Lung (tissue), 11 donors: ENCODE measurements at regions not wholly inside any gene's neighbourhood (a gene's known extent, or its start where the extent isn't known, plus 50 kb on each side); places are given as distances from the start of the nearest gene placed in this dataset.

ENCODE experiments used
- ATAC-seq: fragments of 200-7000 bp; cut with Tn5 transposase; one replicate; pipeline ENCODE4 v1.9.1; 2020; ENCODE audit warnings: moderate number of reproducible peaks; ENCODE audit not compliant: insufficient read depth, low FRiP score
- DNase-seq, 3 donors: peaks; one replicate each; pipeline ENCODE4 v3.0.0-alpha.2; 2013 to 2017
- H3K27ac ChIP-seq, 2 donors: one replicate each; pipeline ENCODE4 v1.5.1; 2013; ENCODE audit warnings: mild to moderate bottlenecking in 2 of 2, moderate library complexity in 2 of 2, control low read depth in 1 of 2, inconsistent platforms in 1 of 2, low read depth in 1 of 2, low read length in 1 of 2
- H3K27me3 ChIP-seq, 3 donors: one replicate each; pipeline ENCODE4 v1.5.1; 2013; ENCODE audit warnings: low read length in 2 of 3; ENCODE audit not compliant: control insufficient read depth in 3 of 3, insufficient read depth in 3 of 3
- H3K36me3 ChIP-seq, 4 donors: one replicate each; pipeline ENCODE4 v1.5.1; 2013; ENCODE audit warnings: low read length in 4 of 4, mild to moderate bottlenecking in 1 of 4, moderate library complexity in 1 of 4; ENCODE audit not compliant: control insufficient read depth in 4 of 4, insufficient read depth in 4 of 4
- H3K4me1 ChIP-seq, 5 donors: one replicate each; pipeline ENCODE4 v1.5.1; 2013; ENCODE audit warnings: low read length in 5 of 5, mild to moderate bottlenecking in 2 of 5, moderate library complexity in 1 of 5; ENCODE audit not compliant: control insufficient read depth in 5 of 5, insufficient read depth in 5 of 5
- H3K4me3 ChIP-seq: one replicate; pipeline ENCODE4 v1.5.1; 2013; ENCODE audit warnings: mild to moderate bottlenecking, control low read depth, moderate library complexity
- H3K9ac ChIP-seq, 2 donors: one replicate each; pipeline ENCODE4 v1.5.1; 2013; ENCODE audit warnings: low read length in 2 of 2, control low read depth in 1 of 2; ENCODE audit not compliant: insufficient read depth in 1 of 2
- H3K9me3 ChIP-seq, 4 donors: one replicate each; pipeline ENCODE4 v1.5.1; 2013; ENCODE audit warnings: low read length in 3 of 4, mild to moderate bottlenecking in 1 of 4, moderate library complexity in 1 of 4; ENCODE audit not compliant: control insufficient read depth in 4 of 4, insufficient read depth in 3 of 4
- CTCF ChIP-seq: IDR thresholded peaks from 2 replicates; pipeline ENCODE4 v1.5.1; 2012; ENCODE audit warnings: mild to moderate bottlenecking; ENCODE audit errors: control extremely low read depth, extremely low read depth
- WGBS, 2 donors: extraction: QIAGEN DNeasy Blood & Tissue Kit; methylation state at CpG; one replicate each; pipeline ENCODE4 v1.1.7; 2013; 5-methylcytosine and 5-hydroxymethylcytosine counted together
- donor health status: control.
- donor health status: control.
- donor health status: Bipolar disorder and iron deficiency.
- donor health status: healthy.
- donor health status: DM: yes; HTN: yes; CAD: no.

GRCh38 chr17:71919186-71919585 lies 201.6 kb upstream of the SOX9 start:
- Histone ChIP-seq H3K9ac (no peak overlapping the region), H3K4me3 (no peak overlapping the region), H3K27me3 (no peaks in the 10 kb centered on the region), H3K4me1 (no peaks in the 10 kb centered on the region), H3K27ac (no peak overlapping the region), H3K36me3 (no peaks in the 10 kb centered on the region), H3K9me3 (no peaks in the 10 kb centered on the region)
- no peak for TF ChIP-seq CTCF
- ATAC-seq, result no peak
- DNase-seq, result peak in 2 of 3 donors; percentile 60 to 71
- 72 to 83% methylated on average over 2 of the region's 2 CpGs for WGBS, 2 donors

GRCh38 chr17:71919896-71920295 lies 200.9 kb upstream of the SOX9 start:
- no peak for DNase-seq
- Histone ChIP-seq H3K4me1 (no peaks in the 10 kb centered on the region), H3K4me3 (no peak overlapping the region), H3K27ac (no peak overlapping the region), H3K9me3 (no peaks in the 10 kb centered on the region), H3K27me3 (no peaks in the 10 kb centered on the region), H3K36me3 (no peaks in the 10 kb centered on the region), H3K9ac (no peak overlapping the region)
- 73 to 76% methylated on average over 7 of the region's 7 CpGs for WGBS, 2 donors
- TF ChIP-seq CTCF, result no peak
- no peak for ATAC-seq

- ATAC-seq, result no peak
- DNase-seq, result no peak
- no peaks in the 10 kb centered on the region for H3K36me3 ChIP-seq
- no peaks in the 10 kb centered on the region for H3K27me3 ChIP-seq
- no peak overlapping the region for H3K9ac ChIP-seq
- H3K4me1 ChIP-seq, result no peaks in the 10 kb centered on the region
- no peak overlapping the region for H3K27ac ChIP-seq
- no peaks in the 10 kb centered on the region for H3K9me3 ChIP-seq
- H3K4me3 ChIP-seq, result no peak overlapping the region
- WGBS, 2 donors, result 72 to 77% methylated on average over 2 of the region's 2 CpGs
- TF ChIP-seq CTCF, result no peak
These were observed 199.0 kb upstream of the SOX9 start for GRCh38 chr17:71921796-71922195.

GRCh38 chr17:71922439-71922838 lies 198.4 kb upstream of the SOX9 start:
- no peak overlapping the region for H3K4me3 ChIP-seq
- H3K9me3 ChIP-seq, result no peaks in the 10 kb centered on the region
- no peak overlapping the region for H3K9ac ChIP-seq
- no peaks in the 10 kb centered on the region for H3K27me3 ChIP-seq
- TF ChIP-seq CTCF, result no peak
- ATAC-seq, result no peak
- DNase-seq, result no peak
- no peaks in the 10 kb centered on the region for H3K4me1 ChIP-seq
- H3K36me3 ChIP-seq, result no peaks in the 10 kb centered on the region
- no peak overlapping the region for H3K27ac ChIP-seq
